WTC11 (cell line): ENCODE measurements at regions not wholly inside any gene's neighbourhood (a gene's known extent, or its start where the extent isn't known, plus 50 kb on each side); places are given as distances from the start of the nearest gene placed in this dataset.
"Not testable (repeated sequence)": the region's sequence is repeated elsewhere in the genome, so short reads cannot be mapped to it uniquely, and the experiment has no call there.

ENCODE experiments used
- TF ChIP-seq, protein P1 (sequence below): sonication (generic); formaldehyde crosslinking; IDR thresholded peaks from 2 replicates; pipeline ENCODE4 v1.8.0; 2023; ENCODE audit warnings: missing genetic modification reagents
- TF ChIP-seq, protein P2 (sequence below): fragments of 200-600 bp; IDR thresholded peaks from 2 replicates; pipeline ENCODE4 v1.8.0; 2022; ENCODE audit warnings: antibody characterized with exemption
- TF ChIP-seq, protein P3 (sequence below): sonication (generic); formaldehyde crosslinking; conservative IDR thresholded peaks from 2 replicates; pipeline ENCODE4 v1.8.1; 2022; ENCODE audit warnings: mild to moderate bottlenecking, missing genetic modification reagents
- TF ChIP-seq, protein P4 (sequence below): sonication (generic); formaldehyde crosslinking; IDR thresholded peaks from 2 replicates; pipeline ENCODE4 v1.8.0; 2022; ENCODE audit warnings: mild to moderate bottlenecking, missing genetic modification reagents
- TF ChIP-seq, protein P5 (sequence below): sonication (generic); formaldehyde crosslinking; IDR thresholded peaks from 2 replicates; pipeline ENCODE4 v1.8.0; 2022; ENCODE audit warnings: mild to moderate bottlenecking, missing genetic modification reagents
- TF ChIP-seq, protein P6 (sequence below): sonication (generic); formaldehyde crosslinking; IDR thresholded peaks from 2 replicates; pipeline ENCODE4 v1.8.0; 2022; ENCODE audit warnings: mild to moderate bottlenecking, missing genetic modification reagents
- TF ChIP-seq, protein P7 (sequence below): sonication (generic); formaldehyde crosslinking; IDR thresholded peaks from 2 replicates; pipeline ENCODE4 v1.8.1; 2023; ENCODE audit warnings: mild to moderate bottlenecking, missing genetic modification reagents, moderate library complexity
- TF ChIP-seq, protein P8 (sequence below): sonication (generic); formaldehyde crosslinking; IDR thresholded peaks from 2 replicates; pipeline ENCODE4 v1.8.1; 2022; ENCODE audit warnings: low read depth, missing genetic modification reagents, borderline replicate concordance
- TF ChIP-seq, protein P9 (sequence below): sonication (generic); formaldehyde crosslinking; IDR thresholded peaks from 2 replicates; pipeline ENCODE4 v1.8.1; 2023; ENCODE audit warnings: mild to moderate bottlenecking, missing genetic modification reagents

DNA sequence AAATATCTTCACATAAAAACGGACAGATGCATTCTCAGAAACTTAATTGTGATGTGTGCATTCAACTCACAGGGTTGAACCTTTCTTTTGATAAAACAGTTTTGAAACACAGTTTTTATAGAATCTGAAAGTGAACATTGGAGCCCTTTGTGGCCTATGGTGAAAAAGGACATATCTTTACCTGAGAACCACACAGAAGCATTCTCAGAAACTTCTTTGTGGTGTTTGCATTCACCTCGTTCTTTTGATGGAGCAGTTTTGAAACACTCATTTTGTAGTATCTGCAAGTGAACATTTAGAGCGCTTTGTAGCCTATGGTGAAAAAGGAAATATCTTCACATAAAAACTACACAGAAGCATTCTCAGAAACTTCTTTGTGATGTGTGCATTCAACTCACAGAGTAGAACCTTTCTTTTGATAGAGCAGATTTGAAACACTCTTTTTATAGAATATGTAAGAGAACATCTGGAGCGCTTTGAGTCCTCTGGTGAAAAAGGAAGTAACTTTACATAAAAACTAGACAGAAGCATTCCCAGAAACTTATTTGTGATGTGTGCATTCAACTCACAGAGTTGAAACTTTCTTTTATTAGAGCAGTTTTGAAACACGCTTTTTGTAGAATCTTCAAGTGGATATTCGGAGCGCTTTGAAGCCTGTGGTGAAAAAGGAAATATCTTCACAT is 591.9 kb upstream of the ZNF337 start:
- TF ChIP-seq, protein P1, sequence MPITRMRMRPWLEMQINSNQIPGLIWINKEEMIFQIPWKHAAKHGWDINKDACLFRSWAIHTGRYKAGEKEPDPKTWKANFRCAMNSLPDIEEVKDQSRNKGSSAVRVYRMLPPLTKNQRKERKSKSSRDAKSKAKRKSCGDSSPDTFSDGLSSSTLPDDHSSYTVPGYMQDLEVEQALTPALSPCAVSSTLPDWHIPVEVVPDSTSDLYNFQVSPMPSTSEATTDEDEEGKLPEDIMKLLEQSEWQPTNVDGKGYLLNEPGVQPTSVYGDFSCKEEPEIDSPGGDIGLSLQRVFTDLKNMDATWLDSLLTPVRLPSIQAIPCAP, result not testable (repeated sequence)
- TF ChIP-seq, protein P2, sequence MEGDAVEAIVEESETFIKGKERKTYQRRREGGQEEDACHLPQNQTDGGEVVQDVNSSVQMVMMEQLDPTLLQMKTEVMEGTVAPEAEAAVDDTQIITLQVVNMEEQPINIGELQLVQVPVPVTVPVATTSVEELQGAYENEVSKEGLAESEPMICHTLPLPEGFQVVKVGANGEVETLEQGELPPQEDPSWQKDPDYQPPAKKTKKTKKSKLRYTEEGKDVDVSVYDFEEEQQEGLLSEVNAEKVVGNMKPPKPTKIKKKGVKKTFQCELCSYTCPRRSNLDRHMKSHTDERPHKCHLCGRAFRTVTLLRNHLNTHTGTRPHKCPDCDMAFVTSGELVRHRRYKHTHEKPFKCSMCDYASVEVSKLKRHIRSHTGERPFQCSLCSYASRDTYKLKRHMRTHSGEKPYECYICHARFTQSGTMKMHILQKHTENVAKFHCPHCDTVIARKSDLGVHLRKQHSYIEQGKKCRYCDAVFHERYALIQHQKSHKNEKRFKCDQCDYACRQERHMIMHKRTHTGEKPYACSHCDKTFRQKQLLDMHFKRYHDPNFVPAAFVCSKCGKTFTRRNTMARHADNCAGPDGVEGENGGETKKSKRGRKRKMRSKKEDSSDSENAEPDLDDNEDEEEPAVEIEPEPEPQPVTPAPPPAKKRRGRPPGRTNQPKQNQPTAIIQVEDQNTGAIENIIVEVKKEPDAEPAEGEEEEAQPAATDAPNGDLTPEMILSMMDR, result not testable (repeated sequence)
- TF ChIP-seq, protein P3, sequence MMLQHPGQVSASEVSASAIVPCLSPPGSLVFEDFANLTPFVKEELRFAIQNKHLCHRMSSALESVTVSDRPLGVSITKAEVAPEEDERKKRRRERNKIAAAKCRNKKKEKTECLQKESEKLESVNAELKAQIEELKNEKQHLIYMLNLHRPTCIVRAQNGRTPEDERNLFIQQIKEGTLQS, result not testable (repeated sequence)
- TF ChIP-seq, protein P4, sequence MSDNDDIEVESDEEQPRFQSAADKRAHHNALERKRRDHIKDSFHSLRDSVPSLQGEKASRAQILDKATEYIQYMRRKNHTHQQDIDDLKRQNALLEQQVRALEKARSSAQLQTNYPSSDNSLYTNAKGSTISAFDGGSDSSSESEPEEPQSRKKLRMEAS (CRISPR knock-in tag), result not testable (repeated sequence)
- TF ChIP-seq, protein P5, sequence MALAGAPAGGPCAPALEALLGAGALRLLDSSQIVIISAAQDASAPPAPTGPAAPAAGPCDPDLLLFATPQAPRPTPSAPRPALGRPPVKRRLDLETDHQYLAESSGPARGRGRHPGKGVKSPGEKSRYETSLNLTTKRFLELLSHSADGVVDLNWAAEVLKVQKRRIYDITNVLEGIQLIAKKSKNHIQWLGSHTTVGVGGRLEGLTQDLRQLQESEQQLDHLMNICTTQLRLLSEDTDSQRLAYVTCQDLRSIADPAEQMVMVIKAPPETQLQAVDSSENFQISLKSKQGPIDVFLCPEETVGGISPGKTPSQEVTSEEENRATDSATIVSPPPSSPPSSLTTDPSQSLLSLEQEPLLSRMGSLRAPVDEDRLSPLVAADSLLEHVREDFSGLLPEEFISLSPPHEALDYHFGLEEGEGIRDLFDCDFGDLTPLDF, result not testable (repeated sequence)
- TF ChIP-seq, protein P6, sequence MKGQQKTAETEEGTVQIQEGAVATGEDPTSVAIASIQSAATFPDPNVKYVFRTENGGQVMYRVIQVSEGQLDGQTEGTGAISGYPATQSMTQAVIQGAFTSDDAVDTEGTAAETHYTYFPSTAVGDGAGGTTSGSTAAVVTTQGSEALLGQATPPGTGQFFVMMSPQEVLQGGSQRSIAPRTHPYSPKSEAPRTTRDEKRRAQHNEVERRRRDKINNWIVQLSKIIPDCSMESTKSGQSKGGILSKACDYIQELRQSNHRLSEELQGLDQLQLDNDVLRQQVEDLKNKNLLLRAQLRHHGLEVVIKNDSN, result not testable (repeated sequence)
- TF ChIP-seq, protein P7, sequence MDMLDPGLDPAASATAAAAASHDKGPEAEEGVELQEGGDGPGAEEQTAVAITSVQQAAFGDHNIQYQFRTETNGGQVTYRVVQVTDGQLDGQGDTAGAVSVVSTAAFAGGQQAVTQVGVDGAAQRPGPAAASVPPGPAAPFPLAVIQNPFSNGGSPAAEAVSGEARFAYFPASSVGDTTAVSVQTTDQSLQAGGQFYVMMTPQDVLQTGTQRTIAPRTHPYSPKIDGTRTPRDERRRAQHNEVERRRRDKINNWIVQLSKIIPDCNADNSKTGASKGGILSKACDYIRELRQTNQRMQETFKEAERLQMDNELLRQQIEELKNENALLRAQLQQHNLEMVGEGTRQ (CRISPR knock-in tag), result not testable (repeated sequence)
- TF ChIP-seq, protein P8, sequence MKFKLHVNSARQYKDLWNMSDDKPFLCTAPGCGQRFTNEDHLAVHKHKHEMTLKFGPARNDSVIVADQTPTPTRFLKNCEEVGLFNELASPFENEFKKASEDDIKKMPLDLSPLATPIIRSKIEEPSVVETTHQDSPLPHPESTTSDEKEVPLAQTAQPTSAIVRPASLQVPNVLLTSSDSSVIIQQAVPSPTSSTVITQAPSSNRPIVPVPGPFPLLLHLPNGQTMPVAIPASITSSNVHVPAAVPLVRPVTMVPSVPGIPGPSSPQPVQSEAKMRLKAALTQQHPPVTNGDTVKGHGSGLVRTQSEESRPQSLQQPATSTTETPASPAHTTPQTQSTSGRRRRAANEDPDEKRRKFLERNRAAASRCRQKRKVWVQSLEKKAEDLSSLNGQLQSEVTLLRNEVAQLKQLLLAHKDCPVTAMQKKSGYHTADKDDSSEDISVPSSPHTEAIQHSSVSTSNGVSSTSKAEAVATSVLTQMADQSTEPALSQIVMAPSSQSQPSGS (CRISPR knock-in tag), result not testable (repeated sequence)
- TF ChIP-seq, protein P9, sequence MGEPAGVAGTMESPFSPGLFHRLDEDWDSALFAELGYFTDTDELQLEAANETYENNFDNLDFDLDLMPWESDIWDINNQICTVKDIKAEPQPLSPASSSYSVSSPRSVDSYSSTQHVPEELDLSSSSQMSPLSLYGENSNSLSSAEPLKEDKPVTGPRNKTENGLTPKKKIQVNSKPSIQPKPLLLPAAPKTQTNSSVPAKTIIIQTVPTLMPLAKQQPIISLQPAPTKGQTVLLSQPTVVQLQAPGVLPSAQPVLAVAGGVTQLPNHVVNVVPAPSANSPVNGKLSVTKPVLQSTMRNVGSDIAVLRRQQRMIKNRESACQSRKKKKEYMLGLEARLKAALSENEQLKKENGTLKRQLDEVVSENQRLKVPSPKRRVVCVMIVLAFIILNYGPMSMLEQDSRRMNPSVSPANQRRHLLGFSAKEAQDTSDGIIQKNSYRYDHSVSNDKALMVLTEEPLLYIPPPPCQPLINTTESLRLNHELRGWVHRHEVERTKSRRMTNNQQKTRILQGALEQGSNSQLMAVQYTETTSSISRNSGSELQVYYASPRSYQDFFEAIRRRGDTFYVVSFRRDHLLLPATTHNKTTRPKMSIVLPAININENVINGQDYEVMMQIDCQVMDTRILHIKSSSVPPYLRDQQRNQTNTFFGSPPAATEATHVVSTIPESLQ, result not testable (repeated sequence)
